ENCODE measurements at regions not wholly inside any gene's neighbourhood (a gene's known extent, or its start where the extent isn't known, plus 50 kb on each side); places are given as distances from the start of the nearest gene placed in this dataset.

DNA sequence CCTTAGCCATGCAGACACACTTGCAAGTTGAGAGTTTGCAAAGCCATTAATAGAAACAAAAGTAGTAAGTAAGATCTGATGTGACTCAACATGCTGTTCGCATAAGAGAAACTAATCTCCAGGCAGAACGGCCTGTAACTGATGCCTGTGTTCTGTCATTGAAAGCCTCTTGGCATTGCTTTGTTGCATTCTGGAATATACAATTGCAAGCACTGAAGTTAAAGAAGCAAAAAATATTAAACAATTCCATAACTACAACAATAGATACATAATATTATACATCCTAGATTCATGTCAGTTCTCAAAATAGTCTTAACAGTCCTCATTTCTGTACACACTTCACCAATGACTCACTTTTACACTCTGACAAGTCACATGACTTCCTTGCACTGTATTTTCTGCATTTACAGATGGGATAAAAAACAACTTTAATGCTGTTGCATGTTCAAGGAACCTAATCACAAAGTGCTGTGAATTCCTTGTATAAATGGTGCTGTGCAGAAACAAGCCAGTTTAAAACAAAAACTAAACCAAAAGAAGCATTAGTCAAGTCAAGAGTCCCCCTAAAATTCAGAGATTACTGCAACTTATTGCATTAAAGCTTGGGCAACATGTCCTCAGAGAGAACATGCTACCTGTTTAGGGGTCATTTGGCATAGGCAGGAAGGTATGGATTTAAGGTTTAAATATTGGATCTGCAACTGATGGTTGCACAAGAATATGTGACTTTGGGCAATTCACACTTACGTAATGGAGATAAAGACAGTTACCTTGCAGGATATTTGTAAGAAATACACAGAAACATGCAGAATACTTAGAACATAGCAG, 79.5 kb upstream of the SERP2 start:
- DNase-seq: no peak

DNA sequence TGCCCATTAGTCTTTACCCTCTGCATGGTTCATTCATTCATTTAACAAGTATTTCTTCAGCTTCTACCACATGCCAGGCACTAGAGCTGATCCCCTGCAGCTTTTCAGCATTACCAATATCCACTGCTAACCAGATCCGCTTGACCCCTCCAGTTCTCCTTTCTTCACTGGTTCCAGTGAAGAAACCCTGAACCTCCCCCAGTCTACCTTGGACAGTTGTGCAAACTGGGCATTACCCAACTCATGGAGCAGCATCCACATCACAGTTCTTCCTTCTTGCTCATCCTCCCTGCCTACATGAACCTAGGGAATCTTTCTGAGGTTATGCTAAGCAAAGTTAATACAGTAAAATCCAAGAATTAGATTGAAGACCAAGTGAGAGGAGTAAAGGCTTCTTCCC, 78.7 kb upstream of the SERP2 start:
- no peak for DNase-seq

DNA sequence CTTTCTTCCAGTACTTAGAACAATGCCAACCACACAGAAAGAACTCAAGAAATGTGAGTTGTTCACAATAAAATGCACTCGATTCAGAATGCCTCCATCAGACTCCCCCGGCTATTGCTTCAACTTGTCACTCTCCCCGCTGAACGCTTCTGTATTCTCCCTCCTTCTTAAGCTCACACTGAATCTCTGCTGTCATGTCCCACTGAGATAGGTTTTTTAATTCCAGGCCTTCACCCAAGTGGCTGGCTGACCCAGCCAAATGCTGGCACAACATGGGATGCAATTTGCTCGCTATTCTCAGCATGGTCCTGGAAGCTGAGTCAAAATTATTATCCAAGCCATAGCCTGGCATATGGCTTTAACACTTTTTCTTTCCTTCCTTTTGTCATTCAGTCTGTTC, 76.8 kb upstream of the SERP2 start:
- no peak for DNase-seq

DNA sequence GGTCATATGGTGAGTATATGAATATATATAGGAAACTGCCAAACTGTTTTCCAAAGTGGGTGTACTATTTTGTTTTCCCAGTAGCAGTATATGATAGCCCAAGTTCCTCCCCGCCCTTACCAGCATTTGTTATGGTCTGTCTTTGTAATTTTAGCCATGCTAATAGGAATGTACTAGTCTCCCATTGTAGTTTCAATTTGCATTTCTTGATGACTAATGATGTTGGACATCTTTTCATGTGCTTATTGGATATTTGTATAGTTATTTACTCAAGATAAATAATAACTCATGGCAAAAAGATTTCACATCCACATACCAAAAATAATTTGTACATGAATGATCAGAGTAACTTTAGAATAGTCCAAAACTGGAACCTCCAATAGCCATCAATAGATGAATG, 75.3 kb upstream of the SERP2 start:
- DNase-seq: no peak

DNA sequence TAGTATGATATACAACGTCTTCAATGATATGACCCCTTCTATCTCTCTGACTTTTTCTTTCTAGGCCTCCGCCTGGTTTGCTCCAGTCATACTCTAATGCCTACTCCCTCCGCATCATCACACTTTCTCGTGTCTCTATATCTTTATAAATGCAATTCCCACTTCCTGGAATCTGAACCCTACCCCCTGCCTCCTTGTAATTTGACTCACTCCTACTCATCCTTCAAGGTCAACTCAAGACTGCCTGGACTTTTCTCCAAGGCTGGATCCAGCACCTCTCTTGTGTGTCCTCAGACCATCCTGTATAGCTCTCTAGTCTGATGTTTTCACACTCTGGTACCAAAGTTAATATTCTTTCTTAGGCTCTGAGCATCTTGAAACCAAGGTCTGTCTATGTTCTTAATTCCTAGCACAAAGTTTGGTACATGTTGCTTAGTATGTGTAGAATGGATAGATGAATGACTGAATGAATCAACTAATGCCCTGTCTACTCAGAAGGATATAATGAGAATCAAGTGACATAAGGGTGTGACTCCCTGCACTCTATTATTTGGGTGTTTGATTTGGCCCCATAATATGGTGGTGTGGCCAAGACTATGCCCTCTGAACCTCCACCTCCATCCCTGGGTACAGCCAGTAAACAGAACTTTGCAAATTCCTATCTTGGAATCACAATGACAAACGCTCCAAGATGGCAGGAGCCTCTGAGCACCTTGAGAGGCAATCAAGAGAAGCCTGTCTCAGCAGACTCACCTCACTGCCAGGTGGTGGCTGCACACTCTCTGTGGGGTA, 74.3 kb upstream of the SERP2 start:
- DNase-seq: no peak

DNA sequence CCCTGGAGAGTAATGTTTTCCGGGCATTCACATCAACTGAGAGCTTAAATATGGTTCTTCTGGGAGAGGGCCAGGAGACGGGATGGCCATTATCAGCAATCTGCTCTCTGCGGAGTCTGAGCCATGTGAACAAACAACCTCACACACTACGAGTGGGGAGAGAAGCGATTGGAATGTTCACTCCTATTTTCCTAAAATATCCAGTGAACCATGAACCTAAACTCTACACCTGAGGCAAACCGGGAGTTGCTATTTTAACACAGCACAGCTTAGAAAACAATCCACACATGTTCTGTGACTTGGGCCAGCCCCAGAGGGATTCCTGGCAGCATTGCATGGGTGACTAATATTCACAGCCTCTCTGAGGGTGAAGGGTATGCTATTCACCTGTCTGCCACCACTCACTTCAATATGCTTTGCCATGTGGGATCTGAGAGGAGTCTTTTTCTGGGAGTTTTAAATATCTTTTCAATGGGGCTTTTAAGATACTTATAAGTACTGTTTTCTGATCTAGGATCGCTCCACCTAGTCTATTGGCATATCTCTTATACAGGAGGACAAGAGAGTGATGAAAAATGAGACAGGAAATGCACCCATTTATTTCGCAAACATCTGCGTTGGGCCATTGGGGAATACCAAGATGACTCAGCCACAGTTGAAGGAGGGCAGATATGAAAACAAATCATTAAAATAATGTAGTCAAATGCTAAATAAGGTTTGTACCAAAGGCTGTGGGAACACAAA, 72.6 kb upstream of the SERP2 start:
- DNase-seq: peak; percentile 57 to 76

DNA sequence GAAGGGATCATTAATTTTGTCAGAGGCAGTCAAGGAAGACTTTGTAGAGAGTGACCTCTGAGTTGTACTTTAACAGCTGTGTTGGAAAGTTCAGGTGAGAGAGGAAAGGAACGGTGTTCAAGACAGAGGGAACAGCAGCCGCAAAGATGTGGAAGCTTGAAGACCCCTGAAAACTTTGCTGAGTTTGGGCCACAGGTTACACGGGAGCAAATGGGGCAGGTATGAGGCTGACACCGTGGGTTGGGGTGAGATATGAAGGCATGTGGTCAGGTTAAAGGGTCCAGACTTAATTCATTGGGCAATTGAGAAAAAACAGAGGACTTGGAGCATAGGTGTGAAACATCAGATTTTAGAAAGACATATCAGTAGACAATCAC, 72.0 kb upstream of the SERP2 start:
- DNase-seq: no peak

DNA sequence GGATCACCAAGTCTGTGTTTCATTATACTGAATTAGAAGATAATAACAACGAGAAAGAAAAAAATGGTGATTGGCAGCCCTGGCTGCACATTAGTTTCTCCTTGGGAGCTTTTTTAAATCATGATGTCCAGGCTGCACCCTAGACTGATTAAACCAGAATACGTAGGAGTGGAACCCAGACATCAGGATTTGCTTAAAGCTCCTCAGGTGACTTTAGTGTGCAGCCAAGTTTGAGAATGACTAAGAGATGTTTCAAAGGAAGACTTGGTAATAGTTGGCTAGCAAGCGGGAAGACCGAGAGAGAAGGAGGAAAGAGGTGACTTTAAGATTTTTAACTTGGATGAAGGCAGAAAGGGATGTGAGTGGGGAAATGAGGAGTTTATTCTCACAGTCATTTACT, 71.4 kb upstream of the SERP2 start:
- peak; percentile 80 to 85 for DNase-seq

DNA sequence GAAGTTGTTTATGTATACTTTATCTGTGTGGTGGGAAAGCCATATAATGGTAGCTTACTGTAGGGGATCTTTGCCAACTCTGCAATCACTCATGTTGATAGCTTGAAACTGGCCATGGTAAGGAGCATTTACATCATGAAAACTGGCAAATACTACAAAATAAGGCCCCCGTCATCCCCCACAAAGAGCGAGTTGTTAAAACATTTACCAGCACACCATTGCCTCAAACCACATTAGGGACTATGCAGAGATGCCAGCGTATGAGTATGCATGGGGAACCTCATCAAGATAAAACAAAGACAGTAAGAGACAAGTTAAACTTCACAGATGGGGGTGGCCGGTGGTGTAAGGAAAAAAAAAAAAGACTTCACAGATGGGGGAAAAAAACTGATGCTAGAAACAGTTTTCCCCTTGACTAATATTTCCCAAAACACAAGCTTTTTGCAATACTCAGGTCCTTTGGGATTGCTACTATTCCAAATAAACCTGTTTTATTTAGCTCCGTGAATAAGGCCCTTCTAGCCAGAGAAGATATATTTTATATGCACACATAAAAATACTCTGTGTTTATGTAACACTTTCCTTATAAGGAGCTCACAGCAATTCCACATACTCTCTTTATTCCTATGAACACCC, 70.6 kb upstream of the SERP2 start:
- no peak for DNase-seq

DNA sequence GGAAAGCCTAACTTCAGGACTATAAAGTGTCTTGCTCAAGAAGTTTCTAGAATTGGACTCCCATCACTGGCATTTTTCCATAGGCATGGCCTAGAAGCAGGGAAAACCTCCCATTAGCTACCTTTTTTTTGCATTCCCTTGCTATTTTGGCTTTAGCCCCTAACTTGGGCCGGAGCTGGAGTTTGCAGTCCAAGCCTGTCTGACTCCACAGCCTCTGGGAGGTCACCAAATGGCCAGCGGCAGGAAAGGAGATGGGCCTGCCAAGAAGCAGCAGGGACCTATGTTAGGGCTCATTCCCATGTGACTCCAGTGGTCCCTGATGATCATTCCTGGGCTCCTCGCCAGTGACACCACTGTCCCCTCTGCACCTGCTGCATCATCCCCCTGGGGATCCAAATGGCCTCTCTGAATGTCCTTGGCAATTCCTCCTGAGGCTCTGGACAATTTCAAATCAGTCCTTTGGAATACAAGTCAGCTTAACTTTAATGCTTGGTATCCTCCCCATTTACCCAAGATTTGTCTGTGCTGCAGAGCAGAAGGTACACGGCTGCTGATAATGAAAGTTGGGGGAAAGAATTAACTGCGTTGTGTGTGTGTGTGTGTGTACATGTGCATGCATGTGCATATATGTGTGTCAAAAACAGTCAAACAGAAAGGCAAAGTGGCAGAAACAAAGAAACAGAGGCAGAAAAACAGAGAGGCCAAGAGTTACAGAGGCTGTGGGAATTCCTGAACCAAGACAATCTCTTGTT, 69.8 kb upstream of the SERP2 start:
- no peak for DNase-seq

DNA sequence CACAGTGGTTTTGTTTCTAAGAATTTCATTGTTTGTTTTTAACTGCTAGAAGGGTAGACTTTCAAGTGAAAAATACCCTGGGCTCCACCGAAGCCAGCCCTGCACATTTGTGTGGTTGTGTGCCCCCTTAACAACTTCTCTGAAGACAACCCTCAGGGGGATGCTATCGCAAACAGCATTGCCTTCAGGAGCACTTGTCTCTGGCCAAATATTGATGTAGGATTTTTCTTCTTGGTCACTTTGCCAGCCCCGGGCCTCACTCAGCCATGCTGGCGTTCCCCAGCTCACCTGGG, 69.2 kb upstream of the SERP2 start:
- DNase-seq: no peak

DNA sequence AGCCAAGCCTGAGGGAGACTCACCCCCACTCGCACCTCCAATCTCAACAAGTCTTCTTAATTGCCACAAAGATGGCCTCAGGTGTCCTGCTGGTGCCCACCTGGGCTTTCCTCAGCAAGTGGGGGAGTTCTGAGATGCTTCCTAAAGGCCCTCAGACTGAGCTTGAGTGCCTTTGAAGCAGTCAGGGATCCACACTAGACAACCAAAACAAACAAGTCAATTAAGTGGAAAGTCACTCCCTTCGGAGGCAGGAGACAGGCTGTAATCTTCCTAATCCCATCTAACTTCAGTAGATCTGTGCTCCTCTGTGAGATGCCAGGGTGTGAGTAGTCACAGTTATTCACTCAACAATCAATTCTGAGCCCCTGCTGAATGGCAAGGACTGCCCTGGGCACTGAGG, 68.3 kb upstream of the SERP2 start:
- no peak for DNase-seq

DNA sequence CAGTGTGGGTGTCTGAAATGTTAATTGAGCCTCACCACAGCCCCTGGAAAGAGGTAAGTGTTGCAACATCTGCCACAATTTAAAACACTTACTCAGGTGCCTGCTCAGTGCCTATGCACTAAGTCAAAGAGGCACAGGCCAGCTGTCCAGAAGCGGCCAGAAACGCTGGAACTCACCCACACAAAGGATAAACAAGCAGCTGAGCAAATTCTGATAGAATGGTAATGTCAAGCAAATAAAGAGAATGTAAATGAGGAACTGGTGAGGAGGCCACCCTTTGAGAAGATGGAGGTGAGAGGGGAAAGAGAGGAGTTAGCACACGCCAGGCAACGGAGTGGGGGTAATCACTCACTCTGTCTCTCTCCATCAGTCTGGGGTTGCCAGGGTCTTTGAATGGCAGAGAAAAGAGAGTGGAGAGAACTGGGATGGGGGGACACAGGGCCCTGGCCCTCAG, 67.7 kb upstream of the SERP2 start:
- peak; percentile 88 to 93 for DNase-seq

DNA sequence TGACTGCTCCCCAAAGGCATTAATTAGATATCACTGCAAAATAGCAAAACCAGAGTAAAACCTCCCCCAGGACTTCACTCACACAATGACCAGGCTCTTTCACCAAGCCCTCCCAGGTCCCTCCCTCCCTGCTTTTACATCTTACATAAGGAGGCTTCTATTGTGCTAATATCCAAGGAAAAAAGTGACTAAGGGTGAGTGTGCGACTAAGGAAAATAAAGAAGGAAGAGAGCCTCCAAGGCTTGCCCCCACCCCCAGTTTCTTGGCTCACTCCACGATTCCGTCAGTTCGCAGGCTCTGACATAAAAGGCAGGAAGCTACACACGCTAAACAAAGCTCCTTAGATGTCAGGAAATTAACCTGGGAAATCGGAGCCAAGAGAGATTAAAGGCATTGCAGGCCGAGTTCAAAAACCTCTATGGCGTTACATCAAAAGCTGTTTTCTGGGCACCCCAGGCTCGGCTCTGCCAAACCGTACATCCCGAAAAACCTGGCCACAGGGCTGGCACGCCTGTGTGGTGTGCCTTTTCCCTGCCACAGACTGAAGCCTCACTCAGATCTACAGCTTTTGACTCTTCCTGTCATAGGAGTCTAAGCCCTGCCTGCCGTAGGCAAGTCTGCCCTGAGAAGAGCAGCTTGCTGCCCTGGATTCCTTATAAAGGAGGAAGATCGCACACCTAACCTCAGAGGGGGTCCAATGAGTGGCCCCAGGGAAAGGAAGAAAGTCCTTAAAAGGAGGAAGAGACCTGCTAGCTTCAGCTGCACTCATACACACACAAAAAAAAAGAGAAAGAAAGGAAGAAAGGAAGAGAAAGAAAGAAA, 67.0 kb upstream of the SERP2 start:
- peak; percentile 60 to 77 for DNase-seq

DNA sequence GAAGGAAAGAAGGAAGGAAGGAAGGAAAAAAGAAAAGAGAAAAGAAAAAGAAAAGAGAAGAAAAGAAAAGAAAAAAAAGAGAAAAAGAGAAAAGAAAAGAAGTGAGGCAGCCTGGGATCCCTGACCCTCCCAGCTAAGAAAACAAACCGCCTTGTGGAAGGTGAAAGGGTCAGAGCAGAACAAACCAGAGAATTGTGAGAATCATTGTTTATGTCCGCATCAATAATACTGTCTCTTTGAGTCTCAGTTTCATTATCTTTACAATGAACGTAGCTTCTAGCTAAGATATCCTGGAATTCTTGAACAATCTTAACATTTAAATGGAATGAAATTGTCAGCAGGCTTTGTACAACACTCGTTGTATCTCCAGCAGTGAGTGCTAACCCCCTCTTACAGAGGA, 66.4 kb upstream of the SERP2 start:
- no peak for DNase-seq

DNA sequence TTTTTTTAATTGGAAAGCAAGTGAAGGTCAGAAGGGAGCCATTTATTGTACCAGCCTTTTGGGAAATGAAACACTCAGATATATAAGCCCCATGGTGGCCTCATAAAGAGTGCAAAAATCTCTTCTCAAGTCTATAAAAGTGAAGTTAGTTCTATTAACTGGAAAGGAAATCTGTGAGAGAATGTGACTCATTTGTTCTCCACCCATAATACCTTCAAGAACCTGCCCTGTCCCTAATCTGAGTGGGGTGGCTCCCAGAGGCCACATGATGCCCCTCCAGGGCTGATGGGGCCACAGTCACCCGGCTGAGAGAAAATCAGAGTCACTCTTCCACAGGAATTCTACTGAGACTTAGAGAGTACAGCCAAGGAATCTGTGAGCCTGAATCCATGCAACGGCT, 65.8 kb upstream of the SERP2 start:
- no peak for DNase-seq

DNA sequence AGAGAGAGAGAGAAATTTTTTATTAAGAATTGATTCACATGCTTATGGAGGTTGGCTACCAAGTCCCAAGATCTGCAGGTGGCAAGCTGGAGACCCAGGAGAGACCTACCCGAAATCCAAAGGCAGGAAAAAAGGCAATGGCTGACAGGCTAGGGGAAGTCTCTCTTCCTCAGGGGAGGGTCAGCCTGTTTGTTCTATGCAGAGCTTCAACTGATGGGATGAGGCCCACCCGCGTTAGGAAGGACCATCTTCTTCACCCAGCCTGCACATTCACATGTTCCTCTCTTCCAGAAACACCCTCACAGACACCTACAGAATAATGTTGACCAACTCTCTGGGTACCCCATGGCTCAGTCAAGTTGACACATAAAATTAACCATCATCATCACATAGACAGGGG, 65.3 kb upstream of the SERP2 start:
- no peak for DNase-seq

DNA sequence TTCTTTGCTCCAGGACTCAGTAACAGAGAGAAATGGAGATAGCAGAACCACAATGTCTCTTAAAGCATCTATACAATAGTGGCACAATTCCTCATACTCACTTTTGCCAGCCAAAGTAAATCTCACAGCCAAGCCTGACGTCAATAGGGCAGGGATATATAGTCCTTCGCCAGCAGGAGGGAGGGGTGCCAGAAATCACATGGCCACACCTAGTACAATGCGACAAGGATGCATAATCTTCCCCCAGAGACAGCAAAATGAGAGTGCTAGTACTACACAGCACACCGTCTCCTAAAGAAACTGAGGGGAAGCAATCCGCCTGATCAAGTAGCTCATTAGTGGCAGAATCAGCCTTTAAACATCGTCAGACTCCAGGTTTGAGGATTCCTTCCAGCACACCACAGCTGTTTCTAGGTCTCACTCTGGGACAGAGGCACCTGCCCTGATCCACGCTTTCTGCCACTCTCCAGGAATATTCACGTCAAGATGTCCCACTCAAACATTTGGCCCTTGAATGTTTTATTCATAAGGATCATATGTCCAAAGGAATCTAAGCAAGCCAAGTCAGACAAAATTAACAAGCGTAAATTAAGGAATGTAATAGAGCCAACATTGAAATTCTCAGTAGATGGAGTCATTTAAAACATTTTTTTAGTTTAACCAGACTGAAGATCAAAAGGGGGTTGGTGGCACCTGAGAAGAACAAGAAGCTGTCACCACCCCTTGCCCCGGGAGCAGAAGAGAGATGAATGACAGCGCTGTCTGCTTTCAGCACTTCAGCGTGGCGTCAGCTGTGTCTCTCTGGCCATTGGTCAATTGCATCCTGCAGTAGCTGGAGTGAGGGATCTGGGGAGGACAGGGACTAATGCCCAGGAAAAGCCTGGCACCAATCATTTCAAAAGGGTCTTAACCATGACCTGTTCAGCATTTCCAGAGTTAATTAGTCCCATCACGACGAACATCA, 63.5 kb upstream of the SERP2 start:
- no peak for DNase-seq

DNA sequence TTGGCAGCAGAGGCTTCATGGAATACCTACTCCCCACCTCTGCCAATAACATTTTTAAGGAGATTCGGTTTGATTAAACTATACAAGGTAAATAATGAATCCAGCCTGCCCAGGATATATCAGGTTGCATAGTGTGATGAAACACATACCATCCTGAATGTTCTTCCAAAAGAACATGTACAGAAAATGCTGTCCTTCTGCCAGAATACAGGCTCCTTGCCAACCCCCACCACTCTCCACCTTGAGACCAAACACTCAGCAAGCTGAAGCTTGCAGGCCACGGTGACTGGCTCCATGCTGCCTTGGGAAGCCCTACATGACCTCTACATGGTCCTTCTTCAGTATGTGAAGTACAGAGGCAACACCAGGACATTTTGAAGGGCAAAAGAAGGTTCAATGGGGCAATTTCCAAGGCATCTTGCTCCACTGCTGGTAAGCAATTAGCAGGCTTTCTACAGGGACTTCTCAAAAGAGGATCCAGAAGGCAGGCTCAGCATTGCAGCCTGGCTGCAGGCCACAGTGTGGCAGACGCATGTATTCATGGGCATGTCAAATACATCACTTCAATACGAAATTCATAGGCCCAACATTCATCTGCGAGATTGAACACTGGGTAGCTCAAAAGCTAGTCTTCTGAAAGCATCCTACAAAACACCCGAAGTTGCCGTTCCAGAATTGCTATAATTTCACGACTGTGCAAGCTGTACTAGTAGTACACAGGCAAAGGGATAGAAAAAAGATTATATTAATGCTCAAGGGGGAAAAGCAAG, 62.4 kb upstream of the SERP2 start:
- DNase-seq: no peak

DNA sequence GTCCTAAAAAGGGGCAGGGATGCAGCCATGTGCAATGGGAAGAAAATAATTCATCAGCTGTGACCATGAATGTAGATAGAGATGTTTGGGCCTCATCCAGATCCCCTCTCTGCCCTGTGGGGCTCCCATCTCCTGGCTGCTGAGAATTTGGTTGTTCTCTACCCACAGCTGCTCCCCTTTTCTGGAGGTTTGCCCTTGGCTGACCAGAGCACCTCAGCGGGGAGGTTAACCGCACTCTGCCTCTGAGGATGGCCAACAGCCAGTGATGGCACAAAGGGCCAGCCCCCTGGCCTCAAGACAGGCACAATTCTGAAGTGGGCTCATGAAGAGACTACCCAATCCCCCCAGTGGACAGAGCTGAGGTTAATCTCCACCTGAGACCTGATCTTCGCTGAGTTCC, 61.5 kb upstream of the SERP2 start:
- no peak for DNase-seq

Measured in NCI-H526 (cell line).